ENCODE measurements at regions not wholly inside any gene's neighbourhood (a gene's known extent, or its start where the extent isn't known, plus 50 kb on each side); places are given as distances from the start of the nearest gene placed in this dataset.

- Histone ChIP-seq H3K4me1 (no peaks in the 10 kb centered on the region), H3K27me3 (peaks cover 0 to 20% (median 0%) of the 10 kb centered on the region in 3 donors), H3K36me3 (no peaks in the 10 kb centered on the region), H3K27ac (no peak overlapping the region), H3K9me3 (peaks cover 0 to 4% (median 0%) of the 10 kb centered on the region in 4 donors), H3K4me3 (no peak overlapping the region)
- 84 to 86% methylated on average over 1 of the region's 1 CpG for WGBS, 2 donors
- intact Hi-C loops (cut with DNase I): no loop called here
- DNase-seq: no peak
- no peak for TF ChIP-seq POLR2AphosphoS5 (IDR thresholded peaks at IDR 0.05)
- TF ChIP-seq POLR2A (IDR thresholded peaks at IDR 0.05): no peak
- no peak for TF ChIP-seq EP300 (IDR thresholded peaks at IDR 0.05)
- TF ChIP-seq, protein P1, sequence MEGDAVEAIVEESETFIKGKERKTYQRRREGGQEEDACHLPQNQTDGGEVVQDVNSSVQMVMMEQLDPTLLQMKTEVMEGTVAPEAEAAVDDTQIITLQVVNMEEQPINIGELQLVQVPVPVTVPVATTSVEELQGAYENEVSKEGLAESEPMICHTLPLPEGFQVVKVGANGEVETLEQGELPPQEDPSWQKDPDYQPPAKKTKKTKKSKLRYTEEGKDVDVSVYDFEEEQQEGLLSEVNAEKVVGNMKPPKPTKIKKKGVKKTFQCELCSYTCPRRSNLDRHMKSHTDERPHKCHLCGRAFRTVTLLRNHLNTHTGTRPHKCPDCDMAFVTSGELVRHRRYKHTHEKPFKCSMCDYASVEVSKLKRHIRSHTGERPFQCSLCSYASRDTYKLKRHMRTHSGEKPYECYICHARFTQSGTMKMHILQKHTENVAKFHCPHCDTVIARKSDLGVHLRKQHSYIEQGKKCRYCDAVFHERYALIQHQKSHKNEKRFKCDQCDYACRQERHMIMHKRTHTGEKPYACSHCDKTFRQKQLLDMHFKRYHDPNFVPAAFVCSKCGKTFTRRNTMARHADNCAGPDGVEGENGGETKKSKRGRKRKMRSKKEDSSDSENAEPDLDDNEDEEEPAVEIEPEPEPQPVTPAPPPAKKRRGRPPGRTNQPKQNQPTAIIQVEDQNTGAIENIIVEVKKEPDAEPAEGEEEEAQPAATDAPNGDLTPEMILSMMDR (IDR thresholded peaks at IDR 0.05): no peak
Measured at GRCh38 chr16:55029509-55029908, 98.8 kb downstream of the IRX5 start.

DNA sequence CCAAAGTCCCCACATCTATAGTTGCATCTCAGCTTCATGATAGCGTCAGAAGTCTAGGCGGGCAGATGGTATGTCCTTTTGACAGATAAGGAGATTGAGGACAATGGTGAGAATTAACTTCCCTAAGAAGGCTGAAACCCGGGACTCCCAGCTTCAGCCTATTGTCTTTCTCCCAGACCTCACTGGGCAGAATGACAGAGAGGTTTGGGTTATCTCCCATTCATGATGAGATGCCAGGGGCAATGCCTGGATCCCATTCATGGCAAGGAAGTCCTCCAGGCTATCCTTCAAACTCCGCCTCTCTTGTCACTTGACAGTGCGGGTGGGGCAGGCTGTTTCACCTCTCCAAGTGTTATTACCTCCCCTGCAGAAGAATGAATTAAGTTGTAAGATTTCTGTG, 100.3 kb downstream of the IRX5 start:
- H3K36me3 ChIP-seq: no peaks in the 10 kb centered on the region
- intact Hi-C loops (cut with DNase I): no loop called here
- H3K9me3 ChIP-seq: peaks cover 0 to 4% (median 0%) of the 10 kb centered on the region in 4 donors
- H3K27ac ChIP-seq: no peak overlapping the region
- TF ChIP-seq POLR2A (IDR thresholded peaks at IDR 0.05) (no peak), EP300 (IDR thresholded peaks at IDR 0.05) (no peak), POLR2AphosphoS5 (IDR thresholded peaks at IDR 0.05) (no peak)
- TF ChIP-seq, protein P1 (IDR thresholded peaks at IDR 0.05): no peak
- no peaks in the 10 kb centered on the region for H3K4me1 ChIP-seq
- peaks cover 0 to 20% (median 0%) of the 10 kb centered on the region in 3 donors for H3K27me3 ChIP-seq
- H3K4me3 ChIP-seq: no peak overlapping the region
- DNase-seq: no peak
- 50 to 67% methylated on average over 5 of the region's 5 CpGs for WGBS, 2 donors

GRCh38 chr16:55031481-55031880, 100.8 kb downstream of the IRX5 start:
- Histone ChIP-seq H3K4me1 (no peaks in the 10 kb centered on the region), H3K36me3 (no peaks in the 10 kb centered on the region), H3K9me3 (peaks cover 0 to 4% (median 0%) of the 10 kb centered on the region in 4 donors), H3K27me3 (peaks cover 0 to 20% (median 0%) of the 10 kb centered on the region in 3 donors), H3K4me3 (no peak overlapping the region), H3K27ac (no peak overlapping the region)
- no peak for DNase-seq
- TF ChIP-seq, protein P1 (IDR thresholded peaks at IDR 0.05): no peak
- TF ChIP-seq POLR2A (IDR thresholded peaks at IDR 0.05) (no peak), POLR2AphosphoS5 (IDR thresholded peaks at IDR 0.05) (no peak), EP300 (IDR thresholded peaks at IDR 0.05) (no peak)
- intact Hi-C loops (cut with DNase I): no loop called here
- WGBS, 2 donors: 72 to 78% methylated on average over 6 of the region's 6 CpGs

- intact Hi-C loops (cut with DNase I): no loop called here
- Histone ChIP-seq H3K4me1 (no peaks in the 10 kb centered on the region), H3K9me3 (peaks cover 0 to 4% (median 0%) of the 10 kb centered on the region in 4 donors), H3K36me3 (no peaks in the 10 kb centered on the region), H3K27ac (no peak overlapping the region), H3K4me3 (no peak overlapping the region), H3K27me3 (peaks cover 0 to 20% (median 0%) of the 10 kb centered on the region in 3 donors)
- WGBS, 2 donors: 72 to 79% methylated on average over 28 of the region's 28 CpGs
- TF ChIP-seq, protein P1 (IDR thresholded peaks at IDR 0.05): no peak
- TF ChIP-seq POLR2AphosphoS5 (IDR thresholded peaks at IDR 0.05) (no peak), POLR2A (IDR thresholded peaks at IDR 0.05) (no peak), EP300 (IDR thresholded peaks at IDR 0.05) (no peak)
- no peak for DNase-seq
Measured at GRCh38 chr16:55033225-55034156, 102.8 kb downstream of the IRX5 start.

Data from sigmoid colon (tissue), 6 donors.